RCC 7860 (cell line): ENCODE measurements at regions not wholly inside any gene's neighbourhood (a gene's known extent, or its start where the extent isn't known, plus 50 kb on each side); places are given as distances from the start of the nearest gene placed in this dataset.
A peak's percentile ranks its signal among the peaks of the same experiment; 100 is the strongest.

ENCODE experiments used
- DNase-seq: peaks from one replicate; pipeline ENCODE4 v3.0.0-alpha.2; 2015; ENCODE audit warnings: low spot score
- FAIRE-seq: peaks from 2 replicates; lab custom pipeline; 2012; peaks lifted over from hg19 to GRCh38; lab: Jason Lieb, UNC

GRCh38 chr3:24594161-24594560, 99.5 kb upstream of the THRB start:
- DNase-seq = no peak

DNA sequence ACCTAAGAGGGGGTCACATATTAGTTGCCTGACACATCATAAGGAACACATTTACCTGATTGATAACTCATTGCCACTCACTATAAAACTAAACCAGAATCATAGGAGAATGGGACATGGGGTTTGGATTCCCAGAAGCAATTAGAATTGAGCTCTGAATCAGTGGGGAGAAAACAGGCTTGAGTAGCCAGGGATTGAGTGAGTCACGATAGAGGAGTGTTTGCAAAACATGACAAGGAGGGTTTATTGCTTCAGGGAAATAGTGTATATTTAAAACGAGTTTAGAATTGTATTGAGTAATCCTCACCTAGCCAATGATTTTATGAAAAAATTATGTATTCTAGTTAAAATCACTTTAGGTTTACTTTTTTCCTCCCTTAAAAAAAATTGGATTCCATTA, 101.1 kb upstream of the THRB start:
- FAIRE-seq (no peak), DNase-seq (no peak)

More at GRCh38 chr3:24594161-24594560, 99.5 kb upstream of the THRB start:
- no peak for FAIRE-seq

- no peak for DNase-seq
- no peak for FAIRE-seq
These were observed 102.0 kb upstream of the THRB start for GRCh38 chr3:24596626-24597025.

DNA sequence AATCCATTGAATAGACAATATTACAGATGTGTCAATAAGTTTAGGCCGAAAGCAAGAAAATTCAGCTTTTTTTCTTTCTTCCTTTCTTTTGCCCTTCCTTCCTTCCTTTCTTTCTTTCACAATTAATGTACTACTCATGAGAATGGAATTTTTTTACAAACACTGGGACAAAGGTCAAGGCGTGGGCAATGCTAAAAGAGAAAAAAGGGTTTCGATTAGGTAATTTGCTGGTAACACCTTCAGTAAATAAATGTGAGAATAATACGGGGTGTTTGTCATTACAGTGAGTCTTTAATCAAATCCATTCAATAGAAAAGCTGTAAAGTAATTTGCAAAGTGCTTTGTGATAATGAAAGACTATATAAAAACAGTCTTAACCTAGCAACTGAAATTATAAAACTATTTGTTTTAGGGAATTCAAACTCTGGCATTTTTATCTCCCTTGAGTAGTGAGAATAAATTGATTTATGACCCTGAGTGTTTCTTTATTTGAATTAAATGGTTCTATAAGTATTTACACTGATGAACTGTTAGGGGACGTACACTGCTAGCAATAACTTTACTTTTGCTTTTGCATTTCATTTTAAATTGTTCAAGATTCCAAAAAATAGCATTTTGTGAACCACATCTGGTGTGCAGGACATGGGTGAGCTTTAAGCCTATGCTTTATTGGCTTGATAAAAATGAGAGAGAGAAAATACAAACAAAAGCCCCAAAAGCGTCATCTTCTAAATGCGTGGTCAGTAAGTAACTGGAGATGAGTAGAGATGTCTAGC, 104.2 kb upstream of the THRB start:
- FAIRE-seq = peak; percentile 40
- peak; percentile 50 for DNase-seq

DNA sequence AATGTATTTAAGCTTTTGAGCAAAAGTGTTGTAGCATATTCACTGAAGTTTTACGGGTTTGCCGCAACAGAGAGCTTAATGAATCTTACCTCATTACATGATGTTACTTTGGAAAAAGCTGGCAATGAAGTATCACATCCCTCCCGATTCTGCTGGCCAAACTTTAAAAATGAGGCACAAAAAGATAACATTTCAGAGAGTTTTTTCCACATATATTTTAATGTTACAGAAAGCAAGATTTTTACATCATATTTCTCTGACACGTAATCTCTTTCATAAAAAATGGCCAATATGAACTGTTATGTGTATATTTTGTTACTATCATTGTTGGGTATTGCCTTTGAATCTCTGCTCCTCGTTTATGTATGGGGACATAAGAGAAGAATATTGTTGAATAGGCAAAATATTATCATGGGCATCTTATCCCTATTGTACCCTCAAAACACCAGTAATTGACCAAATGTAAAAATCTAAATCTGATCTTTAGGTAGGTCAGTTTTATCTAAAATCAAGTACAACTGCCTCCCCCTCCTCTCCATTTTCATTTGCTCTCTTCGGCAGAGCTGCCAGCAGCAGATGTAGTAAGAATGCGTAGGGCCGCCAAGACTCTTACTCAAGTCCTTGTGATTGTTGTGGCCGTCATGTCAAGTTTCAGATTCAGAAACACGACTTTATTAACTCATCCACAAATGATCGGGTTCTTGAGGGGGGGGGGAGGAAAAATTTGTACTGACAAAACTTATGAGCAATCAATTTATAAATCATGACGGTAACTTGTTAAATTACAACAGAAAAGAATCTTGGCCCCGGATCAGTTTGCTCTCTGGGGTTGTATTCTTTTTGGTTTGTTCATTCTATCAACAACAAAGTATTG, 106.7 kb upstream of the THRB start:
- FAIRE-seq = no peak
- DNase-seq = no peak

DNA sequence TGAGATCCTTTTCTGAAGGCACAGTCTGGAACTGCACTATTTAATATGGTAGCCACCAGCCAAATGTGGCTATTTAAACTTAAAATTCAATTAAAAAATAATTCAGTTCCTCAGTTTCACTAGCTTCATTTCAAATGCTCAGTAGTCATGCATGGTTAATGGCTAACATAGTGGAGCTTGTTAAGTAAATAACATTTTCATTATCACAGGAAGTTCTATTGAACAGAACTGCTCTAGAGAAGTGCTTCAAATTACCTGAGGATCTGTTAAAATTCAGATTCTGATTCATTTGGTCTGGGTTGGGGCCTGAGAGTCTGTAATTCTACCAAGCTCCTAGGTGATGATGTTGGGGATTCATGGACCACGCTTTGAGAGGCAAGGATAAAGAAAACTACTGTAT, 109.6 kb upstream of the THRB start:
- FAIRE-seq (no peak), DNase-seq (no peak)

DNA sequence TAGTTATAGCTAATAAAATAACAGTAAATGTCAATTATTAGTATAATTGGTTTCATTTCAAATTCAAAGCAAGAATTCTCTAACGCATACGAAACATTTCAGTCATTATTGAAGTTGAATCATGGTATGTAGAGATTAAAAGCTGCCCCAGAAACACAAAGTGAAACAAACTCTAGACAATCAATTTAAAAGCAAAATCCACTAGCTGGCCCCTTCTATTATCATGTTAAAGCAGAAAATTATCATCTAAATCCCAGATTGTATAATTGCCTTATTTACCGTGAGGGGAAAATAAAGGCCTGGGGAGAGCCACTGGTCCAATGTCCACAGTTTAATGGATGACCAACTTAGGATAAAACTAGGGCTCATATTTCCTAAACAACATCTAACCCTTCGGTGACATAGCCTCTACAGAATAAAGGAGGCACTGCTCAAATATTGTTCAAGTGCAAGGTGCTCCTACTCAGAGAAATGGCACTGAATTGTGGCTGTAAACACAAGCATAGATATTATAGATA, 110.9 kb upstream of the THRB start:
- no peak for DNase-seq
- FAIRE-seq = no peak

- FAIRE-seq (peak; percentile 66), DNase-seq (no peak)
These were observed 112.6 kb upstream of the THRB start for GRCh38 chr3:24607281-24607680.

DNA sequence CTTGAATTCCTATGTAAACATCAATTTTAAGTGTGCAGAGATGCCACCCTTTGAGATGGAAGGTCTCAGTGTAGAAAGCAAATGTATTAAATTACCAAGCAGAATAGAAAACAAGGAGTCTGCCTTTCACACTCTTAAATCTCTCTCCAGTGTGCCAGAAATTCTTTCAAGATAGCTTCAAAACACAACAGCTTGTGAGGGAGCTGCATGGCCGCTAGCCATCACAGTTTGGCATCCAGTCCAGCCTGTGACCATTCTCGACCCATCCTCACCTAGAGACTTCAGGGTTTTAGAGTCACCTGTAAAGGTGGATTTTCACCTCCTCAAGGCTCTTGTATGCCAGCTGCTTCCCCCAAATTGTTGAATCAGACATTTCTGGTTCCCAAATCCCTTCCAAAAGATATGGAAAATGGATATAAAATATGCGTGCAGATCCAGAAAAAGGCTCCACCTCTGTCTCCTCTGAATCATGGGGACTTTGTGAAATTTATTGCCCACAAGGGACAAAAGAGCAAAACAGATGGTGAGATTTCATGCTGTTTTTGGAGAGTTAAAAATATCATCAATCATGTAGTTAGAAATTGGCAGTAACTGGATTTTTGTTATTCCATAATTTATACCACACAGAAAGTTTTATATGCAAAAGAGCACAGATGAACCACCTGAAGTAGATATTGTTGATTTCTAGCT, 114.2 kb upstream of the THRB start:
- DNase-seq = no peak
- no peak for FAIRE-seq

DNA sequence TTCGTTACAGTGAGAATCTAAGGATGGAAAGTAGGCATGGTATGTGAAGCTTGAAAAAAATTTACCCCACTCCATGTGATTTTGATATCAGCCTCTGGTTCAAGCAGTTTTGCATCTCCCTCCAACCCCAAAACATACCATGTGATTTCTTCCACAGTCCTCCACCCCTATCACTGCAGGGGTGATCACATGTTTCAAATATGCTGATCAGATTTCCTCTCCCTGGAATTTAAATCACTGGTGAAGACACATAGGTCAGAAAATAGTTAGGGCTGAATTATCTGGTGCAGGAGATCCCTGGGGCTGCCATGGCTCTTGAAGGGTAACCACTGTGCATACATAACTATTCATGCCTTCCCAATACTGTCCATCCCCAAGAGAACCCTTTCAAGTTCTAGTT, 119.7 kb upstream of the THRB start:
- FAIRE-seq (no peak), DNase-seq (no peak)

DNA sequence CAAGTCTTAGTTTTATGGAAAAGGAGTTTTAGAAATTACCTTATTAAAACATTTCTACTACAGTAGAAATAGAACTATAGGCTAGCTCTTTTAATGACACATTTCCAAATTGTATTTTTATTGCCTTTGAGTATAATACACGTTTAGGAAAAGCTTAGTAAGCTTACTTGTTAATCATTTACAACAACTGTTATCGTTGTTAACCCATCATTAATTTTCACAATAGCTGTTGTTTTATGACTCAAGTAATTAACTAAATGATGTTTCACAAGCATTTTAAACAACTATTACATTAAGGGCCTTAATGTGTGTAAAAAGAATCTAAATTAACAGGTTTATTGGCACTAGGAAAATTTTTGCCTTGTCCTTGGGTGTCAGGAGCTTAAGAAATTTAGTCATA, 120.5 kb upstream of the THRB start:
- no peak for DNase-seq
- peak; percentile 48 for FAIRE-seq

DNA sequence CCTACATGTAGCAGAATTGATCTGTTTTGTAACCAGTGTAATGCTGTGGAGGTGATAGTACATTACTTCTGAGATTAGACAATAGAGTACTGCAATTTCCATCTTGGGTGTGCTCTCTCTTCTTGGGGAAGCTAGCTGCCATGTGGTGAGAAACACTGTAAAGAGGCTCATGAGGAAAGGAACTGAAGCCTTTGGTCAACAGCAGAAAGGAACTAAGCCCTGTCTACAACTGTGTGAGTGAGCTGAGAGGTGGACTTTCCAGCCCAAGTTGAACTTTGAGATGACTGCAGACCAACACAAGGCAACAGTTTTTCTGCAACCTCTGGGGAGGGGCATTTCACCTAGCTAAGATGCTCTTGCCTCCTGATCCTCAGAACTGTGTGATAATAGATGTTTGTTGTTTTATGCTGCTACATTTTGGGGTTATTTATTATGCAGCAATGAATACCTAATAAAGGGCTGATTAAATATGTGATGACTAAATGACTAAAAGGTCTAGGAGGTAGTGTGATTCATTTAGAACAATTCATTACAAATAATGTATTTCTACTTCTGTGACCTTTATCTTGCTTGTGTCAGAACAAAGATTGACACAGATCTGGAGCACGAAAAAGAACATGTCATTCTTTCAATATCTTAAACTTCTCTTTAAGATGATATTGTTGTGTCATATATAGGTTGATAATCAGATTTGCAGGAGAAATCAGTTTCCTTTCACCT, 121.6 kb upstream of the THRB start:
- FAIRE-seq = no peak
- DNase-seq = no peak

- DNase-seq (no peak), FAIRE-seq (peak; percentile 12)
These were observed 127.5 kb upstream of the THRB start for GRCh38 chr3:24622138-24622537.

DNA sequence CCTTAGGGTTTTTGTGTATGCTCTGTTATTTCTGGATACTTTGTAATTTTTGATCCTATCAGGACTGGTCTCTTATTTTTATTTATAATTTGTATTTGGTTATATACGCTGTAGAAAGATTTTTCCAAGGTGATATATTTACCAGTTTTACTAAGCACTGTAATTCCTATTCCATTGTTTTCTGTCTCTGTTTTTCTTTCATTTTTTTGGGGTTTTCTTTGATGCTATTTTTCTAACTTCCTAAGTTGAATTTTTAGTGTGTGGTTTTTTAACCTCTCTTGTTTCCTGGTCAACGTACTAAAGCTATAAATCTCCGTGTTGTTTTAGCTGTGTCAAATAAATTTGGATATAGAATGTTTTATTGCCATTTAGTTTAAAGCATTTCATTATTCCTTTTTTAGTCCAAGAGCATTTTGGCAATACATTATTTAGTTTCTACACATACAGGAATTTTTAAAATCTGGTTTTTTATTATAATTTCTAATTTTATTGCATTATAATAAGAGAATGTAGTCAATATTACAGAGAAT, 128.1 kb upstream of the THRB start:
- FAIRE-seq (no peak), DNase-seq (no peak)

DNA sequence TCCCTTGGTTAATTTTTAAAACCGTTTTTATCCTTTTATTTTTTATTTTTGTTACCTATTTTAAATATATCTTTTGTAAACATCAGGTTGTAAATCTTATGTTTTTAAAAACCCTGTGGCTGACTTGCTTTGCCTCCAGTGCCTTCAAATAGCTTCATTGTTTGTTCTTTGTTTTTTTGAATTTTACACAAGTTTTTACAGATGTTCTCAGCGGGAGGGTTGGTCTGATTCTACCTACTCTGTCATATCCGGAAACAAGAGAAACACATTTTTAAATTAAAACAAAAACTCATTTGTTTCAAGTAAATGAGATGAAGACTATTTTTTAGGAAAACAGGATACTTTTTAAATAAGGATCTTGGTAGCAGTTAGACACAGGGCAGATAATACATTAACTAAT, 129.0 kb upstream of the THRB start:
- FAIRE-seq (no peak), DNase-seq (no peak)

- no peak for DNase-seq
- no peak for FAIRE-seq
These were observed 130.5 kb upstream of the THRB start for GRCh38 chr3:24624938-24625681.

- no peak for DNase-seq
- FAIRE-seq = no peak
These were observed 134.0 kb upstream of the THRB start for GRCh38 chr3:24628523-24629258.

DNA sequence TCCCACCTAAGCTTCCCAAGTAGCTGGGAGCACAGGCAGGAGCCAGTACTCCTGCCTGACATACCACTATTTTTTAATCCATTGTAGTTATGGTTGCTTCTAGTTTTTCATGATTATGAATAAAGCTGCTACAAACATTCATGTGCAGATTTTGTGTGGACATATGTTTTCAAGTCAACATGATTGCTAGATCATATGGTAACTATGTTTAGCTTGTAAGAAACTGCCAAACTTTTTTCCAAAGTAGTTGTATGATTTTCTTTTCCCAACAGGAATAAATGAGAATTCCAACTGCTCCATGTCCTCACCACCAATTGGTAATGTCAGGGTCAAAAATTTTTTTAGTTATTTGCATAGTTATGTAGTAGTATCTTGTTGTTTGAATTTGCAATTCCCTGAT, 136.8 kb upstream of the THRB start:
- FAIRE-seq (no peak), DNase-seq (no peak)

GRCh38 chr3:24639061-24639460, 144.4 kb upstream of the THRB start:
- FAIRE-seq (no peak), DNase-seq (no peak)
